Non-pigmented ciliary epithelial cell (primary cell): ENCODE measurements at regions not wholly inside any gene's neighbourhood (a gene's known extent, or its start where the extent isn't known, plus 50 kb on each side); places are given as distances from the start of the nearest gene placed in this dataset.

Experiments
- DNase-seq: peaks from one replicate; pipeline ENCODE4 v3.0.0-alpha.2; 2010; ENCODE audit warnings: low read depth

DNA sequence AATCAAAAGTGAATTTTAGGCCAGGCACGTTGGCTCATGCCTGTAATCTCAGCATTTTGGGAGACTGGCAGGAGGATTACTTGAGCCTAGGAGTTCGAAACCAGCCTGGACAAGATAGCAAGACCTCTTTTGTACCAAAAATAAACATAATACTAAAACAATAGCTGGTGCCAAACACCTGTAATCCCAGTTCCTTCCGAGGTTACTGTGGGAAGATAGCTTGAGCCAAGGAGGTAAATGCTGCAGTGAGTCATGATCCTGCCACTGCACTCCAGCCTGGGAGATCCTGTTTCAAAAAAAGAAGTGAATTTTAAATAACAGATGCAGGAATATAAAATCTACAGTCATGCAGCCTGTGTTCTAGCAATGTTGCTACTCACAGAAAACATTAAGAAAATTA, 488.3 kb downstream of the PPARGC1A start:
- DNase-seq = peak; percentile 11

GRCh38 chr4:23392860-23393458, 496.9 kb downstream of the PPARGC1A start:
- DNase-seq = no peak

- DNase-seq = no peak
These were observed 499.6 kb downstream of the PPARGC1A start for GRCh38 chr4:23390246-23390645.

DNA sequence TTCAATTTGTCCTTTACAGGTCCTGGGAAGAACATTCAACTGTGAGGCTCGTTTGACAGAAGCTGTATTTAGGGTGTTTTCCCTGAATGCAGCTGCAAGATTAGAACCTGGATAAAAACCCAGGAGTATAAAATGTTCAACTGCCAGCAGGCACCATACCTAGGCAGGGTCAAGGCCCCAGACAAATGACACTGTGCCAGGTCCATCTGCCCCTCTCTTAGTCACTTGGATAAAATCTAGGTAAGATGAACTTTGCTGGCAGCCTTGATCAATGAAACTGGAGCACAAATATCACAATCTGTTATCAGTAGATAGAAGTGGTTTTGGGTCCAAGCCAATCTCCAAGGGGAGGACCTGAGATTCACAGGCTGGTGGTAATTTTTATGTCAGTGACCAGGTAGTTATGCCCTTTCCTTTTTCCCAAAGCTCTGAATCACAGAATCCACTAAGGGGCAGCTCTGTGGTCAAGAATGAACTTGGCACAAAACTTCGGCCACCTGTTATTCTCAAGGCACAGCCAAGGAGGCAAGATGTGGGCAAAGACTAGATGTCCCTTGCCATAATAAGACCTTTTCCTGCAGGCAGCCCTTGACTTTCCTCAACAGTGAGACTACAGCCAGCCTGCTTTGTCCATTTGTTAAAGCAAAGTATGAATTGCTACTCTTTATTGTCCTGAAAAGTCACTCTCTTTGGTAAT, 501.0 kb downstream of the PPARGC1A start:
- no peak for DNase-seq

DNA sequence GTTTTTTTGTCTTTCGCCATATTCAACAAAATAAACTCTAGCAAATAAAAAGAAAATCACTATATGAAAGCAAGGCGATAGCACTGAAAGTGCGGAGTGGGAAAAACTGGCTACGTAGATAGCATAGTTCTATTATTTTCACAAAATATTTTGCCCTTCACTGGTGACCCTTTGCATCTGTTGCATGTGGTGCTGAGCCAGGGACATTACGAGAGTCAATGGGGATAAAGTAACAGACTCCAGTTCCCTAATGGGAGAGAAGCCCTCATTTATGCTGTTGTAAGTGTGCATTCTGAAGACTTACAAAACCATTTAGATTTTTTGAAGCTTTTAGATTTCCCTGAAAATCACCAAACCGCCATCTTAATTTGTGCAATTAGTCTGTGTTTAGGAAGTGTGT, 501.6 kb downstream of the PPARGC1A start:
- DNase-seq = no peak

DNA sequence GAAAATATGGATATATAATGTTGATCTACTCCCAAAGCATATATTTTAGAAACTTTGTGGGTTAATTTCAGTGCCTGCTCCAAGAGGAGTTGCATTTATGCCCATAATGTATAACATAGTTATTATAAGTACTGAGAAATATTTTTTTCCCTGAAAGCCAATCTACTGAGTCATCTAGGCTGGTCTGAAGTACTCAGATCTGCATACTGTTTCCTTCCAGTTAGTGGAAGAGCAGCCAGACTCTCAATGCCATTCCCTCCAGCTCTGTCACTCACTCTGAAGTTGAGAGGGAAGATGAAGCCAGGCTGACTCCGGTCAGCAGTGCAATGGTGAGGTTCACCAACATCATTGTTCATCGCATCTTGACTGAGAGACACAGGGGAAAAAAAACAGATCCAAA, 505.1 kb downstream of the PPARGC1A start:
- DNase-seq = no peak

- DNase-seq = peak; percentile 63
These were observed 507.0 kb downstream of the PPARGC1A start for GRCh38 chr4:23382879-23383278.

- DNase-seq = no peak
These were observed 515.6 kb downstream of the PPARGC1A start for GRCh38 chr4:23374259-23374658.

DNA sequence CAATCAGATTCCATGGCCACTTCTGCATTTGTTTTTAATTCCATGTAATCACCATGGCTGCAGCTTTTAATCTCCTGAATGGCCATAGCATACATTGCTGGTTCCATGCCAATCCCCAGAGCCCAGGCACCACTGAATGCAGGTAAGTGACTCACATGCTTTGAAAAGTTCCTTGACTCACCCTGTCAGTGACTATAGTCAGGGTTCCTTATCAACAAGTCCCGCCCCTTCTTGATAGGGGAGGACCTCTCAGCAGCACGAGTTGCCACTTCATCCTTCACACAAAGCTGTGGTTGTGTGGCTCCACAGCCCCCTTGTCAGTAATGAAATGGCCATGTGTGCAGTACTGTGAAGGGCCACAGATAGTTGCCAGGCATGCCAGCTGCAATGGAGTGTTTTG, 516.6 kb downstream of the PPARGC1A start:
- peak; percentile 72 for DNase-seq

DNA sequence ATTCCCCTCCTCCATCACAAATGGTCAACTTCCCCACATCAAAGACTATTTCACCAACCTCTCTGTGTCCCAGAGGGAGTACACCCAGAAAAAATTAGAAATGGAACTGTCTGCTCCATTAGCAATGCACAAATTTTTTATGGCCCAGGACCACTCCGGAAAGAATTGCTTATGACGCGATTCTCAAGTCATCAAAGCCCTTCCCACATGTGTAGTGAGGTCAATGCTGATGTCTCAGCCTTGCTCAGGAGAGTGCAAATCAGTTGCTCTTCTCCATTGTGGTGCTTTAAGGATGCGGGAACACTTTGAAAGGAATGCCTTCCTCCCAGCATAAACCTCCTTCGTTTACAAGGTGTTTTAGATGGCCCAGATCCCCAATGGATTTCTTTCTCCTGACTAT, 518.3 kb downstream of the PPARGC1A start:
- no peak for DNase-seq

DNA sequence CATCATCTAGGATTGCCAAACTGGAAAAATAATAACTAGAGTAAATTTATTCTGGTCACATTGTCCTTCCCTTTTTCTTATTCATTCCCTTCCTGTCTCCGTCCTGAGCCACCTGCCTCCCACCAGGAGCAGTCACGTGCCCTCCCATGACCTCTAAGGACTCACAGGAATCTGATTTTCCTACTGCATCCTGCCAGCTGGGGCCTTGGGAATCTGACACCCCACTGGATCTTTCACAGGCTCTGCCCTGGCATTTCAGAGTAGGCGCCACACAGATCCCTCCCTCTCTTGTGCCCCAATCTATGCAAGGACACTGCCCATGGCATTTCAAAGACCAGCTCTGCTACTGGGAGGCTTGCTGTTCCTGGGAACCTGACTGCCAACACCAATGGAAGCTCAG, 520.5 kb downstream of the PPARGC1A start:
- no peak for DNase-seq

DNA sequence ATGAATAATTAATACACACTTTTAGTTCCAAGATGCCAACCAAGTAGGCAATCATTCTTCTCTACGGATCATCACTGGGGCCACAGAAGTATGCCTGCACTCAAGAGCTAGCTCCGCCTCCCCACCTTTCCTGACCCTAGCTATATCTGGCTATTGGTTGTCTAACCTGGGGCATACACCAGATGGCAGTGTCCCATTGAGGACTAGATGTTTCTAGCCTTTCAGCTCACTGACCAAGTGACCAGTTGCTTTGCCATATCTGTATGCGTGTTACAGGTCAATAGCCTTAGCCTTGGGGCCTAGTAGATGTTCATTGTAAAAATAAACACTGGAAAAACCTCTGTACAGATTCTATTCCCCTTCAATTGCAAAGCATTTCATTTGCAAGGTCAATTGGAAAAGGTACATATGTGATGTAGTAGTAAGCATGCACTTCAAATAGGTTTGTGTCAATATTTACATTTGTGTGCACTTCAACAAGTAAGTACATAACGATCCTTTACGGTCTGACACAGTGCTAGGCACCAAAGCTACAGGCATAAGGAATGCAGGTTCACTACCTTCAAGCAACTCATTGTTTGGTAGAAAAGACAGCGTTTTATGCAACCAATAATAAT, 521.7 kb downstream of the PPARGC1A start:
- no peak for DNase-seq

- no peak for DNase-seq
These were observed 523.3 kb downstream of the PPARGC1A start for GRCh38 chr4:23366557-23366906.

DNA sequence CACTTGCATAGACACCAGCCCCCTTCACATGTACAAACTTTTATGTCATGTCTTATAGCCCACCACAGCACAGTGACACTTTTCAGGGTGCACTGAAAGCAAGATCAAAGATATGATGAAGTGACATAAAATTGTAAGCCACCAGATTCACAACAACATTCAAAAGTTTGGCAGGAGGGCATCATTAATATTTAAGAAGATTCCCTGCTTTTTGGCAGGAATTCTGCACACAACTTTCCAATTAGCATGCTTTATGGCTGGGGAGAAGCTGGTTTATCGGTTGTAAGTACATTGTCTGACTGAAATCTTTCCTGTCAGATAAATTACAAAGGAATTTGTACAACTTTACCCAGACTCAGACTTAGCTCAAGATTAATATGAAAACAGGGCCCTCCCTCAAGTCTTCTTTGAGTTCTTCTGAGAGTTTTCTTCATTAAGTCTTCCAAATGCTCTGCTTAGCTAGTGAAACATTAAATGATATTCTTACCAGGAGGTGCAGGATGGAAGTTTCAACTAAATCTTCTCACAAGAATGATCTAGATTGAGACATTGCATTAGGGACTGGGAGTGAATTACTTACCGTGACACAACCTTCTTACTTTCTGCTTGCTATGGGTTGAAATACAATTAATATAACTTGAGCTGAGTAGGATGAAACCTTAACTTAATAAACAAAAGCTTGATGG, 523.8 kb downstream of the PPARGC1A start:
- no peak for DNase-seq

- DNase-seq = no peak
These were observed 524.8 kb downstream of the PPARGC1A start for GRCh38 chr4:23365086-23365485.

DNA sequence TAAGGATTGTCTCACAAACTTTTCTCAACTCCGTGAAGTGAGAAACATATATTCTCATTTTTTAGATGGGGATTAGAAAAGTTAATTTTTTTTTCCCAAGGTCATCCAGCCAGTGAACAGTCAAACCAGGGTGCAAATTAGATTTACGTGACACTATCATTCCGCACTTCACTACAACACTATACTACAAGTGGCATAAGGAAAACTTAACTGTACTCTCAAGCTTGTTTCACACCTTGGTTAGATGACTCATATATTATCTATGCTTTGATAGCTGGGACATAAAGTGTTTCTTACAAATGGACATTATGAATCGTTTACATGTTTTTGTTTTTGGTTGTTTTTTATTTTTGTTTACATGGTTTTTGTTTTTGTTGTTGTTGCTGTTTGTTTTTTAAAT, 525.7 kb downstream of the PPARGC1A start:
- DNase-seq = no peak

DNA sequence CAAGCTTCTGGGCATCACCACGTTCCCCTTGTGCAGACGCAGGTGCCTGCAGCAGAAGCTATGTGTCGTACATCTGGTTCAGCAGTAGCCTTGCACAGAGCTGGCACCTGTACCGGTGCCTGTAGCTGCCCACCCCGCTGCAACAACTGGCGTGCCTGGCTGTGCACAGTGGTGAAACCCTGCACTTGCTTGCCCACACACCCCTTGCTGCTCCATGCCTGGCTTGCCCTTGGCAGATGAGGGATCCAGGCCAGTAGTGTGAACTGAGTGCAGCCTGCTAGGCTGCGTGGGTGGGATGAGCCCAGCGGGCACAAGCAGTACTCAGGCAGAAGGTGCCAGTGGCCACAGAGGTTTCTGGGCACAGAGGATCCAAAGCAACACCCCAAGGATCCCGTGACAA, 528.4 kb downstream of the PPARGC1A start:
- DNase-seq = no peak

DNA sequence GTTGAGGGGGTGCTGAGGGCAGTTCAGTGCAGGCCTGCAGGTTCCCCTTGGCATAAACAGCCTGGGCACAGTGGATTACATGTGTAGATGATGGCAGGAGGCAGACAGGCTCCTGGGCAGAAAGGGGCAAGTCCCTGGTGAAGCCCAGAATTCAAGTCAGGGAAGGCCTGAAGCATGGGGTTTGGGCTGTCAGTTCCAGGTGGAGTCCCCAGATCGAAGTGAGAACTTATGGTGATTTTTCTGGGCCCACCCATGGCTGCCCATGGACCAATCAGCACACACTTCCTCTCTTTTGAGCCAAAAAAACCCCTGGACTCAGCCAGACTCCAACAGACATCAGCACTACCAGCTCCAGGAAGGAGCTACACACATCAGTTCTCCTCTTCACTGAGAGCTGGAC, 529.1 kb downstream of the PPARGC1A start:
- DNase-seq = no peak

- DNase-seq = no peak
These were observed 534.6 kb downstream of the PPARGC1A start for GRCh38 chr4:23355258-23355657.

DNA sequence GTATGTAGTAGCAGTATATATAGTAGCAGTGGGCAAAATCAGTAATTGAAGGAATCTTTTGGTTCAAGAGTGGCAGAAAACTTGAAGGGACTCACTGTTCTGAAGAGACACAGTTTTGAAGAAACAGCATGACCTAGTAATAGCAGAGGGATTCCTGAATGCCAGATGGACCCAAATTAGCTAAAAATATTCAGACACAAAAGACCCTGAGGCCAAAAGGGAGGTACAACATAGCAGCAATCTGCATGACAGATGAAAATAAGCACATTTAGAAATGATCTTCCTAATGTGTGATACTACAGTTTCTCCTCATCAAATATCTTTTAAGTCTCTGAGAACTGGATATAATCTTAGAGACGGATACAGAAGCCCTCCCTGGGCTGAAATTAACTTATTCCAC, 536.6 kb downstream of the PPARGC1A start:
- no peak for DNase-seq

DNA sequence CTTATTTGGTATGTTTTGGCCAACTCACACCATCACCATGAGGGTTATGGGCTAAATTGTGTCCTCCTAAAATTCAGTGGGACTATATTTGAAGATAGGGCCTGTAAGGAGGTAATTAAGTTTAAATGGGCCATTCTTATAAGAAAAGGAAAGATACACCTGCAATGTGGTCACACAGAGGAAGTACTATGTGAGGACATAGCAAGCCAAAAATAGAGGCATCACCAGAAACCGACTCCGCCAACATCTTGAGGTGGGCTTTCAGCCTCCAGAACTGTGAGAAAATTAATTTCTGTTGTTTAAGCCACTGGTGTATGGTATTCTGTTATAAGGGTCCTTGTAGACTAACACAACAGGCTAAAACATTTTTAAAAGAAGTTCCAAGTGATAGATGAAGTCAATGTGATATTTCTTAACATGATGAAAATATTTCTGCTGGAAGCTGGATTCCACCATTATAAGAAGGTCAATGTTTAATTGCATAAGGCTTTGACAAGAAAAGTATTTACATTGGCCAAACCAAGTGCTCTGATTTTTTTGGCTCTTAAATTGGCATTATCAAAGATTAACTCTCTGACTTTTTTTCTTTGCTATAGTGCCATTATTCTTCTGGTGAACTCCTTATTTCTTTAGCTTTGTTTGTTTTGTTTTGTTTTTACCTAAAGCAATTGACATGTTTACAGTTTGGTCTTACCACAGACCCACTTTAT, 540.9 kb downstream of the PPARGC1A start:
- DNase-seq = no peak

- no peak for DNase-seq
These were observed 552.6 kb downstream of the PPARGC1A start for GRCh38 chr4:23337292-23337691.
